HG02759 (cell line): ENCODE measurements at regions not wholly inside any gene's neighbourhood (a gene's known extent, or its start where the extent isn't known, plus 50 kb on each side); places are given as distances from the start of the nearest gene placed in this dataset.
"Not testable (repeated sequence)": the region's sequence is repeated elsewhere in the genome, so short reads cannot be mapped to it uniquely, and the experiment has no call there.

Source experiments
- ATAC-seq: cut with Tn5 transposase; IDR thresholded peaks from one replicate; pipeline ENCODE4 v1.9.1; 2021; ENCODE audit warnings: mild to moderate bottlenecking, moderate library complexity; ENCODE audit not compliant: unreplicated experiment

- no peak for ATAC-seq
Measured at GRCh38 chr2:208794288-208794975, 387.8 kb downstream of the PTH2R start.

GRCh38 chr2:208798698-208799097, 392.1 kb downstream of the PTH2R start:
- no peak for ATAC-seq

DNA sequence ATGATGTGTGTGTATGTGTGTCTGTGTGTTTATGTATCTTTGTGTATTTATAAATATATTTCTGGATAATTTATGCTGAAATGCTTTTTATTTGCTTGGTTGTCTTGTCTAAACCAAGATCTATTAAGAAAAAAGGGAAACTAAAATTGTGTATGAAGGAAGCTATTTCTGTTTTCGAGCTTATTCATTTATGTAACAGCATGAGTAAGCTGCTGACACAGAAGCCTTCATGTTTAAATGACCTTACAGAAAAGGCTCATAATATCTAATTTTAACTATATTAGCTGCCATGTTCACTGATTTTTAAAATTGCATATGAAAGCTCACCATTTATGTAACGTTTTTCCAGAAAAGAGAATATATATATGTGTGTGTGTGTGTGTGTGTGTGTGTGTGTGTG, 392.8 kb downstream of the PTH2R start:
- no peak for ATAC-seq

DNA sequence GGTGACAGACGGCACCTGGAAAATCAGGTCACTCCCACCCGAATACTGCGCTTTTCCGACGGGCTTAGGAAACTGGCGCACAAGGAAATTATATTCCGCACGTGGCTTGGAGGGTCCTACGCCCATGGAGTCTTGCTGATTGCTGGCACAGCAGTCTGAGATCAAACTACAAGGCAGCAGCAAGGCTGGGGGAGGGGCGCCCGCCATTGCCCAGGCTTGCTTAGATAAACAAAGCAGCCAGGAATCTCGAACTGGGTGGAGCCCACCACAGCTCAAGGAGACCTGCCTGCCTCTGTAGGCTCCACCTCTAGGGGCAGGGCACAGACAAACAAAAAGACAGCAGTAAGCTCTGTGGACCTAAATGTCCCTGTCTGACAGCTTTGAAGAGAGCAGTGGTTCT, 394.3 kb downstream of the PTH2R start:
- ATAC-seq: not testable (repeated sequence)

DNA sequence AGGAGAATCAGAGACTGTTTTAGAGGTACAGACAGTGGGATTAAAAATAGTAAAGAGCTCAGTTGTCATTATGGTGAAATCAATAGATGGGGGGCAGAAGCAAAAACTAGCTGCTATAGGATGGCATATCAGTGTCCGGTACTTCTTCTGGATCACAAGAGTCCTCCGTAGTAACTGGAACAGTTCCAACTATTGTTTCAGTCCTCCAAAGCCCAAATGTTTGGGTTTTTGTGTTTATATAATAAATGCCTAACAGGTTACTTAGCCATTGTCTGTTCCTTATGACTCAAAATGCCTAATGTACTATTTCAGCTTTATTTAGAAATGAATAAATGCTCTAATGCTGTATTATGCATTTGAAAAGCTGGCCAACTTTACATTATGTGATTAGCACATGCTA, 401.2 kb downstream of the PTH2R start:
- ATAC-seq: no peak

GRCh38 chr2:208811885-208812284, 405.3 kb downstream of the PTH2R start:
- ATAC-seq: not testable (repeated sequence)

DNA sequence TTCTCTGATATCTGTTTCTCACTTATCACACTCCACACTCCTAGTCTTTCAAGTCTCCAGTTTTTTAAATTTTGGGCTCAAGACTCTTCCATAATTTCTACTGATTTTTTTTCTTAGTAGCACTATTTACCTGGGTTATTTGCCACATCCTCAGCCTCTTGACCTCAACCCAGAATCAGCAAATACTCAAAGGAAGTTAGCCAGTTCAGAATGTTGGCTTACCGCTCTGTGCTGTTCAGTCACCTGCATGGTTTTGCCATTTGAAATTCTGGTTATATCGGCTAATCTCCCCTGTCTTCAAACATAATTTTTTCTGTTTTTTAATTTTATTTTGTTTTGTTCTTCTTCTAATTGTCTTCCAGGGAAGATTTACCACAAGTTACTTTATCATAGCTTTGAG, 412.6 kb downstream of the PTH2R start:
- no peak for ATAC-seq

- ATAC-seq: peak; percentile 95
Measured at GRCh38 chr2:208820014-208820688, 413.6 kb downstream of the PTH2R start.

GRCh38 chr2:208827109-208827508, 420.5 kb downstream of the PTH2R start:
- ATAC-seq: no peak

DNA sequence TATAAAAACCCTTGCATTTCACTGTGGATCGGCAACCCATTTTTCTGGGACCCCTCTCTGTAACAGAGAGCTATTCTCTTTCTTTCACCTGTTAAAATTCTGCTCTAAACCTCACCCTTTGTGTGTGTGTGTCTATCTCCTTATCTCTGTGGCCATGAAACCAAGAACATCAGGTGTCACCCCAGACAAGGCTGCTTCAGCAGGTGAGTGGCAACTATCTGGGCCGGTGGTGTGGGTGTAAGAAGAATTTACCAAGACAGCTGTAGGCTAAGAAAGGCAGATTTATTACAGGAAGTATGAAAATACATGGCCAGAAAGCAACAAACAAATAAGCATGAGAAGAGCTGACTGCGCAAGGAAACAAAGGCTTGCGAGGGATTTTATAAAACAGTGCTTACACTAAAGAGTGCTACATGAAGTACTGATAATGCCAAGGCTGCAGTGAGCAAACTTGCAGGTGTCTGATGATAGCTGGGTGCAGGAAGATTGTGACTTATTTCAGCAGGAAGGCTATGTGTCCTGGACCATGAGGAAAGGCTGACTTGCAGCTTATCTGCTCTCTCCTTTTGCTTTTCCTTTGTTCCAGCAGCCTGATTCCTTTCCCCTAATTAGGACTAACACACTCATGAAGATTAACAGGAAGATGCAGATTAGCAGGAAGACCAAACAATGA, 421.1 kb downstream of the PTH2R start:
- no peak for ATAC-seq

- ATAC-seq: no peak
Measured at GRCh38 chr2:208830203-208830602, 423.6 kb downstream of the PTH2R start.

GRCh38 chr2:208847651-208848050, 441.1 kb downstream of the PTH2R start:
- ATAC-seq: no peak

GRCh38 chr2:208854717-208855116, 448.1 kb downstream of the PTH2R start:
- no peak for ATAC-seq

GRCh38 chr2:208867374-208867773, 460.8 kb downstream of the PTH2R start:
- no peak for ATAC-seq

- peak; percentile 68 for ATAC-seq
Measured at GRCh38 chr2:208872591-208872990, 466.0 kb downstream of the PTH2R start.

- no peak for ATAC-seq
Measured at GRCh38 chr2:208879666-208880065, 473.1 kb downstream of the PTH2R start.

DNA sequence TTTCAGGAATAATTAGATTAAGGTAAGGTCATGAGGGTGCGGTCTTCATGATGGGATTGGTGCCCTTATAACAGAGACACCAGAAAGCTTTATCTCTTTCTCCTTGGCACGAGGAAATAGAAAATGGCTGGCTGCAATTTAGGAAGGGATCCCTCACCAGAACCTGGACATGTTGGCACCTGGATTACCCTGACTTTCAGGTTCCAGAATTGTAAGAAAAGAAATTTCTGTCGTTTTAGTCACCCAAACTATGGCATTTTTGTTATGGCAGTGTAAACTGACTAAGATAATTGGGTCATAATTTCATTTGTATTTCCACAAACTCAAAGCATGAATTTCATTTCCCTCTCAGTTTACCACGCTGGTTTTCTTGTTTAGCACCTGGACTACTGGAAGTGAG, 473.6 kb downstream of the PTH2R start:
- no peak for ATAC-seq

DNA sequence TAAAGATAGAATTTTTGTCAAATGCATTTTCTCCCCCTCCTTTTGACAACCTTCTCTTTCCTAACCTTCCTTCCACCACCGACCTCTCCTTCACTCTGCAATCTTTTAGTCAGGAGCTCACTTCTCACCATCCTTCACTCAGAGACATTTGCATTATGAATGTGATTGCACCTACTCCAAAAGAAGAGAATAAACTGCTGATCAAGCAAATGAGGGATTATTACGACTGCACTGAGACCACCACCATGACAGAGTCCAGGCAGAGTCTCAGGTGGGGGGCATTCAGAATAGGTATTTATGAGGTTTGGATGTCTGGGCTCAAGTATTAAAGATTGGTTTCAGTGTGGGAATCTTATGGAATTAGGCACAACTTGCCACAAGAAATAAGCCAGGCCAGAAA, 483.9 kb downstream of the PTH2R start:
- no peak for ATAC-seq

- ATAC-seq: no peak
Measured at GRCh38 chr2:208892203-208892602, 485.6 kb downstream of the PTH2R start.

DNA sequence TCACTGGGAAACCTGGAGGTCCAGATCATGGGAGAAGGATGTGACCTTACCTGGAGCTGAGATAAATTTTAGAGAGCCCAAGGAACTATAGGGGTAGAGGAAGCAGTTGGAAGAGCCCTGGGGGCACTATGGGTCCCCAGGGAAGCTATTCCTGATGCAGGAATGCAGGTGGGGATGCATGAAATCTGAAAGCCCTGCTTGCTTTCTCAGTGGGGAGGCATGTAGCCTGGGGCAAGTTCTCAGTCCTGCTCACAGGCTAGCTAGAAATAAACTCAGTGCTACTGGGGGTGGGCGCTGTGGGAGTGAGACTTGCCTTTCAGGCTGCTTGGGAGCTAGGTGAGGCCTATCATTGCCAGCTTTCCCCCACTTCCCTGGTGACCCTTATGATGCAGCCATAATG, 499.7 kb downstream of the PTH2R start:
- ATAC-seq: no peak

- ATAC-seq: no peak
Measured at GRCh38 chr2:208915401-208915800, 508.4 kb upstream of the MAP2 start.

DNA sequence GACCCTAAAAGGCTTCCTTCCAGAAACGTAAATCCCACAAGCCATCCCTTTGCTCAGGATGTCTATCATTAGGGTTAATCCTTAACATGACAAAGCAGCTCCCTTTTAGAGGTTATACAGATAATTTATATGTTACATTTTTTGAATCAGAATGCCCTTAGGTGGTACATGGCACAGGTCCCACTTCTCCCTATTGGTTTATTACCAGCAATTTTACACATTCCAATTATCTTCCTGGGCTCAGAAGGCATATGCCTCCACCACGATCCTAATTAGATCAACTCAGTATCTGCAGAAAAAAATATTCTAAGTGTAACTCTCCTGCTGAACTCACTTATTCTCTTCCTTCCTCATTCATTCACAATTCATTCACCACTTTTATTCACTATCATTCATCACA, 507.0 kb upstream of the MAP2 start:
- no peak for ATAC-seq
